AG09309 (cell line): ENCODE measurements at regions not wholly inside any gene's neighbourhood (a gene's known extent, or its start where the extent isn't known, plus 50 kb on each side); places are given as distances from the start of the nearest gene placed in this dataset.

ENCODE experiments used
- DNase-seq: peaks from one replicate; pipeline ENCODE4 v3.0.0-alpha.2; 2010; ENCODE audit warnings: low read depth
- H3K4me3 ChIP-seq: 2 replicates; pipeline ENCODE4 v1.5.1; 2011; ENCODE audit warnings: mild to moderate bottlenecking, low read depth, low read length, moderate library complexity; ENCODE audit not compliant: control insufficient read depth
- TF ChIP-seq, protein P1 (sequence below): IDR thresholded peaks from 2 replicates; pipeline ENCODE4 v1.5.1; 2011; ENCODE audit warnings: mild to moderate bottlenecking, low read depth, low read length, inconsistent platforms; ENCODE audit not compliant: insufficient read depth, control insufficient read depth; ENCODE audit errors: missing control alignments

GRCh38 chr2:150142561-150142960 lies 344.9 kb downstream of the RND3 start:
- TF ChIP-seq, protein P1, sequence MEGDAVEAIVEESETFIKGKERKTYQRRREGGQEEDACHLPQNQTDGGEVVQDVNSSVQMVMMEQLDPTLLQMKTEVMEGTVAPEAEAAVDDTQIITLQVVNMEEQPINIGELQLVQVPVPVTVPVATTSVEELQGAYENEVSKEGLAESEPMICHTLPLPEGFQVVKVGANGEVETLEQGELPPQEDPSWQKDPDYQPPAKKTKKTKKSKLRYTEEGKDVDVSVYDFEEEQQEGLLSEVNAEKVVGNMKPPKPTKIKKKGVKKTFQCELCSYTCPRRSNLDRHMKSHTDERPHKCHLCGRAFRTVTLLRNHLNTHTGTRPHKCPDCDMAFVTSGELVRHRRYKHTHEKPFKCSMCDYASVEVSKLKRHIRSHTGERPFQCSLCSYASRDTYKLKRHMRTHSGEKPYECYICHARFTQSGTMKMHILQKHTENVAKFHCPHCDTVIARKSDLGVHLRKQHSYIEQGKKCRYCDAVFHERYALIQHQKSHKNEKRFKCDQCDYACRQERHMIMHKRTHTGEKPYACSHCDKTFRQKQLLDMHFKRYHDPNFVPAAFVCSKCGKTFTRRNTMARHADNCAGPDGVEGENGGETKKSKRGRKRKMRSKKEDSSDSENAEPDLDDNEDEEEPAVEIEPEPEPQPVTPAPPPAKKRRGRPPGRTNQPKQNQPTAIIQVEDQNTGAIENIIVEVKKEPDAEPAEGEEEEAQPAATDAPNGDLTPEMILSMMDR: no peak
- DNase-seq: no peak
- no peak overlapping the region for H3K4me3 ChIP-seq

GRCh38 chr2:150141226-150142001 lies 346.1 kb downstream of the RND3 start:
- TF ChIP-seq, protein P1: no peak
- no peak for DNase-seq

GRCh38 chr2:150140777-150141176 lies 346.7 kb downstream of the RND3 start:
- H3K4me3 ChIP-seq: no peak overlapping the region
- TF ChIP-seq, protein P1: no peak
- no peak for DNase-seq

More at GRCh38 chr2:150141226-150142001, 346.1 kb downstream of the RND3 start:
- H3K4me3 ChIP-seq: no peak overlapping the region

DNA sequence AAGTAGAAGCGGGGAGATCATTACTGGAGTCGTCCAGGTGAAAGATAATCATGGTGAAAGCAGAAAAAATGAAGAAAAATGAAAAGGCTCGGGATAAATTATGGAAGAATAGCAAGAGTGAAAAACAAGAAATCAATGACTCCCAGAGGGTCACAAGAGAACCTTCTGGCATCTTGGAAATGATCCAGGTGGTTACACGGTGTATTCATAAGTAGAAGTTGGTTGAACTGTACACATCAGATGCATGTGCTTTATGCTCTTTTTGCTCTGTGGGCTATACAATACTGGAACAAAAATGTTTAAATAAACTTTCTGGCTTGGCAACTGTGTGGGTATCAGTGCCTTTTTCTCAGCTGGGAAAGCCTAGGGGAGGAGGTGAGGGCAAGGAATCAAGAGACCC lies 348.9 kb downstream of the RND3 start:
- H3K4me3 ChIP-seq: no peak overlapping the region
- DNase-seq: no peak
- TF ChIP-seq, protein P1: no peak

DNA sequence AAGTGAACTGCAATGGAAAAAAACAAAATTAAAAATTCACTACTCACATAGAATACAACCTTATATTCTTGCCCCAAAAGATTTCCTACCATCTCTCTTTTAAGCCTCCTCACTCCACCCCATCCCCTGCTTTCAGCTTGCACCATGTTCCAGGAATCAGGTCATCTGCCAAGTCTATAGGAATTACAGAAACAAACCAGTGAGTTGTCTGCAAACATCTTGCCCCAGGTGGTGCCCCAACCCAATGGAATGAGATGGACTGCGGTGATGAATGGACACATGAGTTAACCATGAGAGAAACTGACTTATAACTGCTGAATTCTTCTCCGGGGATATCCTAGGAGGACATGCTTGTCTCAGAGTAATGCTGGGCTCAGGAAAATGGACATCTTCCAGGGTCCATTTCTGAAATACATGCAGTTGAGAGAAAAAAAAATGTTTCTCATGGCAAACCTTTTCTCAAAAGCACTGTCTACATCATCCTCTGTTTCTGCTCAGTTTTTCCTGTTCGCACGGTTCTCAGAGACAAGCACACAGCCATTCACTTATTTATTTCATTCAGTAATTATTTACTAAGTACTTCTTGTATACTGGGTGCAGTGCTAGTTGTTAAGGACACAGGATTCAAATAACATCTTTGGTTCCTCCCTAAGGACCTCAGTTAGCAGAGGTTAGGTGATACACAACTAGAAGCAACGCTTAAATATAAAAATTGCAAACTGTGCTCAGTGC lies 350.0 kb downstream of the RND3 start:
- TF ChIP-seq, protein P1: no peak
- no peak for DNase-seq
- no peak overlapping the region for H3K4me3 ChIP-seq

DNA sequence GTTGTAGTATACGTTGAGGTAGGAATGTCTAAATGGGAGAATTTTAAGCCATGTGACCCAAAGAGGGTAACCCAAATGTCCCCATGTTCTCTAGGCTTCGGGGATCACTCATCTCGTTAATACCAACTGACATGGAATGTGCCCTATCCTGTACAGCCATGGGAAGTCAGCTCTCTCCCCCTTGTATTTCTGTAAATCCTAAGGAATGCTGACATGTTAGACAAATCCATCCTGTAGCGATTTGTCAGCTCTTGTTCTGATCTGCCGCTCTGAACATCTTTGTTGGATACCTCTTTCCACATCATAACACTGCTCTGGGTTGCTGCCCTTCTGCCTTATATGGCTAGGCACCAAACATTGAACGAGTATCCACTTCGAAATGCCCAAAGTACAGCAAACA lies 350.6 kb downstream of the RND3 start:
- no peak overlapping the region for H3K4me3 ChIP-seq
- TF ChIP-seq, protein P1: no peak
- no peak for DNase-seq
